Retinal pigment epithelial cell (primary cell): ENCODE measurements at regions not wholly inside any gene's neighbourhood (a gene's known extent, or its start where the extent isn't known, plus 50 kb on each side); places are given as distances from the start of the nearest gene placed in this dataset.

ENCODE experiments used
- DNase-seq: peaks from one replicate; pipeline ENCODE4 v3.0.0-alpha.2; 2010; ENCODE audit warnings: low read depth
- H3K4me3 ChIP-seq: 2 replicates; pipeline ENCODE4 v1.5.1; 2011; ENCODE audit warnings: mild to moderate bottlenecking, low read length, control low read depth, moderate library complexity
- CTCF ChIP-seq: conservative IDR thresholded peaks from 2 replicates; pipeline ENCODE4 v1.5.1; 2011; ENCODE audit warnings: low read depth, low read length, control low read depth, inconsistent platforms

- DNase-seq: no peak
- TF ChIP-seq CTCF: no peak
- H3K4me3 ChIP-seq: no peak overlapping the region
These were observed 1455.3 kb downstream of the GRIK2 start for GRCh38 chr6:102848796-102849195.

GRCh38 chr6:102848210-102848609 lies 1454.7 kb downstream of the GRIK2 start:
- H3K4me3 ChIP-seq: no peak overlapping the region
- TF ChIP-seq CTCF: no peak
- no peak for DNase-seq

GRCh38 chr6:102841060-102841459 lies 1447.6 kb downstream of the GRIK2 start:
- TF ChIP-seq CTCF: no peak
- H3K4me3 ChIP-seq: no peak overlapping the region
- DNase-seq: no peak

GRCh38 chr6:102832021-102832420 lies 1438.5 kb downstream of the GRIK2 start:
- no peak for DNase-seq
- no peak for TF ChIP-seq CTCF
- no peak overlapping the region for H3K4me3 ChIP-seq

- no peak for TF ChIP-seq CTCF
These were observed 1426.6 kb downstream of the GRIK2 start for GRCh38 chr6:102820098-102820497.

GRCh38 chr6:102815207-102815606 lies 1421.7 kb downstream of the GRIK2 start:
- no peak for DNase-seq
- no peak overlapping the region for H3K4me3 ChIP-seq
- TF ChIP-seq CTCF: no peak

More at GRCh38 chr6:102820098-102820497, 1426.6 kb downstream of the GRIK2 start:
- no peak overlapping the region for H3K4me3 ChIP-seq
- no peak for DNase-seq

GRCh38 chr6:102813489-102814275 lies 1420.2 kb downstream of the GRIK2 start:
- no peak for TF ChIP-seq CTCF
- H3K4me3 ChIP-seq: no peak overlapping the region
- DNase-seq: no peak
